BE2C (cell line): ENCODE measurements at regions not wholly inside any gene's neighbourhood (a gene's known extent, or its start where the extent isn't known, plus 50 kb on each side); places are given as distances from the start of the nearest gene placed in this dataset.

Experiments used
- DNase-seq: peaks from one replicate; pipeline ENCODE4 v3.0.0-alpha.2; 2020
- H3K27me3 ChIP-seq: fragments of 250-450 bp; sonication (Bioruptor Pico); 2 replicates; pipeline ENCODE4 v1.5.1; 2020; ENCODE audit warnings: mild to moderate bottlenecking
- H3K36me3 ChIP-seq: fragments of 250-450 bp; sonication (Bioruptor Pico); 2 replicates; pipeline ENCODE4 v1.5.1; 2020; ENCODE audit warnings: mild to moderate bottlenecking
- H3K4me1 ChIP-seq: fragments of 250-450 bp; sonication (Bioruptor Pico); 2 replicates; pipeline ENCODE4 v1.5.1; 2020
- H3K4me3 ChIP-seq: 2 replicates; pipeline ENCODE4 v1.5.1; 2011; ENCODE audit warnings: low read depth, low read length
- H3K9me3 ChIP-seq: fragments of 250-450 bp; sonication (Bioruptor Pico); 2 replicates; pipeline ENCODE4 v1.5.1; 2020
- TF ChIP-seq, protein P1 (sequence below): IDR thresholded peaks from 2 replicates; pipeline ENCODE4 v1.5.1; 2012; ENCODE audit warnings: mild to moderate bottlenecking, low read depth, low read length

DNA sequence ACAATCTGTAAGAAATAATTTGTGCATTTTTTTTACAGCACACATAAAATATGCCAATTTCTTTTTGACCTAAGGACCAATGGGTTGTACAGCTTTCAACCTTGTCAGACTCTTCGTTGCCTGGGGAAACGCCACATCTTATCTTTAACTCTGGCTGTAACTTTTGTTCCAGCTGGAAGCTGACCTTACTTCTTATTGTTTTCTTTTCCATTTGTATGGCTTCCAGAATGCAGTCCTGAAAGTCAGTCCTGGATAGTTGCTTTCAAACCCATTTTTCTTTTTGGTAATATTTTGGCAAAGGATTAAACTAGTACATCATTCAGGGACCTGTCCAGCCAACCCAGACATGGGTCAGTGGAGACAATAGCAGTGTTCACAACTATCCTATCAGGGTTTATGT, 686.5 kb upstream of the CDH2 start:
- Histone ChIP-seq H3K4me1 (no peaks in the 10 kb centered on the region), H3K4me3 (no peak overlapping the region), H3K27me3 (no peaks in the 10 kb centered on the region), H3K9me3 (no peaks in the 10 kb centered on the region), H3K36me3 (no peaks in the 10 kb centered on the region)
- no peak for DNase-seq
- TF ChIP-seq, protein P1, sequence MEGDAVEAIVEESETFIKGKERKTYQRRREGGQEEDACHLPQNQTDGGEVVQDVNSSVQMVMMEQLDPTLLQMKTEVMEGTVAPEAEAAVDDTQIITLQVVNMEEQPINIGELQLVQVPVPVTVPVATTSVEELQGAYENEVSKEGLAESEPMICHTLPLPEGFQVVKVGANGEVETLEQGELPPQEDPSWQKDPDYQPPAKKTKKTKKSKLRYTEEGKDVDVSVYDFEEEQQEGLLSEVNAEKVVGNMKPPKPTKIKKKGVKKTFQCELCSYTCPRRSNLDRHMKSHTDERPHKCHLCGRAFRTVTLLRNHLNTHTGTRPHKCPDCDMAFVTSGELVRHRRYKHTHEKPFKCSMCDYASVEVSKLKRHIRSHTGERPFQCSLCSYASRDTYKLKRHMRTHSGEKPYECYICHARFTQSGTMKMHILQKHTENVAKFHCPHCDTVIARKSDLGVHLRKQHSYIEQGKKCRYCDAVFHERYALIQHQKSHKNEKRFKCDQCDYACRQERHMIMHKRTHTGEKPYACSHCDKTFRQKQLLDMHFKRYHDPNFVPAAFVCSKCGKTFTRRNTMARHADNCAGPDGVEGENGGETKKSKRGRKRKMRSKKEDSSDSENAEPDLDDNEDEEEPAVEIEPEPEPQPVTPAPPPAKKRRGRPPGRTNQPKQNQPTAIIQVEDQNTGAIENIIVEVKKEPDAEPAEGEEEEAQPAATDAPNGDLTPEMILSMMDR, result no peak

DNA sequence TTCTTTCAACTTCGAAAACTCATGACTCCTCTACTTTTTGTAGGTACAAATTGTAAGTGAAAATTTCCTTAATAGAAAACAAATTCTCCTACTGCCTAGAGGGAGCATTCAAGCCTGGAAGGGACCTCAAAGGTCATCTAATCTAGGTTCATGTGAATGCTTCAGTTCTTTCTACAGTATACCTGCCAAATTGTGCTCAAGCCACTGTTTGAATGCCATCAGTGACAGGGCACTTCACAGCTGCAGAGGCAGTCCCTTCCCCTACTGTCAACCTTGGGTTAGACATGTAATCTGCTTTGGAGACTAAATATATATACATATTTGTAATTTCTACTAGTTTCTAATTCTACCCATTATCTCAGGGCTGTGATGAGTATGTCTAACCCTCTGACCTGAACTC, 681.3 kb upstream of the CDH2 start:
- TF ChIP-seq, protein P1, result no peak
- Histone ChIP-seq H3K4me3 (no peak overlapping the region), H3K9me3 (no peaks in the 10 kb centered on the region), H3K4me1 (no peaks in the 10 kb centered on the region), H3K27me3 (no peaks in the 10 kb centered on the region), H3K36me3 (no peaks in the 10 kb centered on the region)
- DNase-seq, result no peak

DNA sequence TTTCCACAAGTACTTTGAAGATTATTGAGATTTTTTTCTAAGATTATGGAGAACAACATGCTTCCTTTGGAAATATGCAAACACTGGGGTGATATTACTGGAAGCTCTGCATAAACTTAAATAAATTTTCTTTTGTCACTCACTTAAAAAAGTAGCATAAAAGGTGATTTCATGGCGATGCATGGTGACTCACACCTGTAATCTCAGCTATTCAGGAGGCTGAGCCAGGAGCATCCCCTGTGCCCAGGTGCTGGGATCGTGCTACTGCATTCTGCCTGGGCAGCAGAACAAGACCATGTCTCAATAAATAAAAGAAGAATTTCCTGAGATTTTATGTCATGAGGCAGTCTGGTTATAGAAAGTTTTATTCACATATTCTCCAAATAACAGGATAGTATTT, 679.1 kb upstream of the CDH2 start:
- Histone ChIP-seq H3K4me1 (no peaks in the 10 kb centered on the region), H3K36me3 (no peaks in the 10 kb centered on the region), H3K4me3 (no peak overlapping the region), H3K27me3 (no peaks in the 10 kb centered on the region), H3K9me3 (no peaks in the 10 kb centered on the region)
- TF ChIP-seq, protein P1, result no peak
- DNase-seq, result no peak

DNA sequence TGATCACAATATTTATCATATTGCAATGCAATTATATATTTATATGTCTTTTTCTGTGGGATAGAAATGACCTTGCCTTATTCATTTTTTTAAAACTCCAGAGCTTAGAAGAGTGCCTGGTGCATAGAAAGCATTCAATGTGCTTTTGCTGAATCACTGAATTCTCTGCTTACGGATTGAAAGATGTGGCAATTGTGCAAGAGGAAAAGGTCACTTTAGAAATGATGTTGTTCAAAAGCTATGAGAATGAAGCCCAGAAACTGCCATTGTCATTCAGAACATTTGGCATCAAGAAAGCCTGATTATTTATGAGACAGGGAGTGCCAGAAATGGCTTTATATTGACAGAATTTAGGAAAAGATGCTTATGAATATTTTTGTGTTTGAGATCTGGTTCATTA, 678.6 kb upstream of the CDH2 start:
- TF ChIP-seq, protein P1, result no peak
- Histone ChIP-seq H3K27me3 (no peaks in the 10 kb centered on the region), H3K36me3 (no peaks in the 10 kb centered on the region), H3K4me3 (no peak overlapping the region), H3K9me3 (no peaks in the 10 kb centered on the region), H3K4me1 (no peaks in the 10 kb centered on the region)
- DNase-seq, result no peak

DNA sequence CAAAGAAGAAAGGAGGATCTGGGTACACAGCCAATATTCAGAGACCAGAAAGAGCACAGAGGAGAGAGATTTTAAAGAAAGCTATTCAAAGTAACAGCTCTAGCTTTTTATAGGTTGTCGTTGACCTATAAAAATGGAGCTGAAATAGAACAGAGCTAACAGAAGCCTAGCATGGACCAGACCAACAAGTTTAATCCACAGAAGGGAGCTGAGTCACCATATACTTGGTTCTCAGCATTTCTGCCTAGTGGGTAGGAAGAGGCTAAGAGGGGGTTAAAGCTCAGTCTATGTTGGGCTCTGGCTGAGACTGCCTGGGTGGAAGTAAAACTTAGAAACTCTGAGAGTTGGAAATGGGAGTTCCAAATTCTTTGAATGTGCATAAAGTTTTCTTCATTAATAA, 678.0 kb upstream of the CDH2 start:
- no peaks in the 10 kb centered on the region for H3K27me3 ChIP-seq
- no peak for DNase-seq
- H3K9me3 ChIP-seq, result no peaks in the 10 kb centered on the region
- H3K4me1 ChIP-seq, result no peaks in the 10 kb centered on the region
- TF ChIP-seq, protein P1, result no peak
- no peak overlapping the region for H3K4me3 ChIP-seq
- H3K36me3 ChIP-seq, result no peaks in the 10 kb centered on the region

DNA sequence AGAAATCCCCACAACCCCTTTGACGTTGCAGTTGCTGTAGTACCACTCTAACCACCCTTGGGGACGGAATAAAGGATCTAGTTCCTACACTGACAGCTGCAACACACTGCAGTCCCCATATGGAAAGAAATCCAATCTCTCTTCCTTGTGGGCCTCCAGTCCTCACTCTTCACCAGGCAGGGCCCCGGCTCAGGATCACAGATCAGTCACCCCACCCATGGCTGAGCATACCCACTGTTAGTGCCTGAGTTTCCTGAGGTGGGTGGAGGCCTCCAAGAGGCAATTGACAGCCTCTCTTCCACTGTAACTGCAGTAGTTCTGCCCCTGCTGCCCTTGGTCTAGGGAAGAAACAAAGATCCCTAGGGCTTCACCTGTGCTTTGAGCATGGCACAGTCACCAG, 670.0 kb upstream of the CDH2 start:
- H3K9me3 ChIP-seq, result no peaks in the 10 kb centered on the region
- H3K36me3 ChIP-seq, result no peaks in the 10 kb centered on the region
- TF ChIP-seq, protein P1, result no peak
- no peaks in the 10 kb centered on the region for H3K27me3 ChIP-seq
- no peak overlapping the region for H3K4me3 ChIP-seq
- H3K4me1 ChIP-seq, result no peaks in the 10 kb centered on the region
- DNase-seq, result no peak
